ENCODE measurements at regions not wholly inside any gene's neighbourhood (a gene's known extent, or its start where the extent isn't known, plus 50 kb on each side); places are given as distances from the start of the nearest gene placed in this dataset.

- H3K4me3 ChIP-seq: no peak overlapping the region
- no peak for DNase-seq
- H3K9me3 ChIP-seq: no peaks in the 10 kb centered on the region
- H3K27me3 ChIP-seq: no peaks in the 10 kb centered on the region
- TF ChIP-seq POLR2A (IDR thresholded peaks at IDR 0.05): no peak
- TF ChIP-seq, protein P1, sequence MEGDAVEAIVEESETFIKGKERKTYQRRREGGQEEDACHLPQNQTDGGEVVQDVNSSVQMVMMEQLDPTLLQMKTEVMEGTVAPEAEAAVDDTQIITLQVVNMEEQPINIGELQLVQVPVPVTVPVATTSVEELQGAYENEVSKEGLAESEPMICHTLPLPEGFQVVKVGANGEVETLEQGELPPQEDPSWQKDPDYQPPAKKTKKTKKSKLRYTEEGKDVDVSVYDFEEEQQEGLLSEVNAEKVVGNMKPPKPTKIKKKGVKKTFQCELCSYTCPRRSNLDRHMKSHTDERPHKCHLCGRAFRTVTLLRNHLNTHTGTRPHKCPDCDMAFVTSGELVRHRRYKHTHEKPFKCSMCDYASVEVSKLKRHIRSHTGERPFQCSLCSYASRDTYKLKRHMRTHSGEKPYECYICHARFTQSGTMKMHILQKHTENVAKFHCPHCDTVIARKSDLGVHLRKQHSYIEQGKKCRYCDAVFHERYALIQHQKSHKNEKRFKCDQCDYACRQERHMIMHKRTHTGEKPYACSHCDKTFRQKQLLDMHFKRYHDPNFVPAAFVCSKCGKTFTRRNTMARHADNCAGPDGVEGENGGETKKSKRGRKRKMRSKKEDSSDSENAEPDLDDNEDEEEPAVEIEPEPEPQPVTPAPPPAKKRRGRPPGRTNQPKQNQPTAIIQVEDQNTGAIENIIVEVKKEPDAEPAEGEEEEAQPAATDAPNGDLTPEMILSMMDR (IDR thresholded peaks at IDR 0.05): no peak
- no peak overlapping the region for H3K27ac ChIP-seq
- intact Hi-C loops (cut with DNase I; ENCODE audit: low total_unique reads): no loop called here
- H3K4me1 ChIP-seq: peaks cover 0 to 4% of the 10 kb centered on the region in 2 donors
- no peaks in the 10 kb centered on the region for H3K36me3 ChIP-seq
These were observed 356.9 kb downstream of the TNS1 start for GRCh38 chr2:217645896-217646295.

DNA sequence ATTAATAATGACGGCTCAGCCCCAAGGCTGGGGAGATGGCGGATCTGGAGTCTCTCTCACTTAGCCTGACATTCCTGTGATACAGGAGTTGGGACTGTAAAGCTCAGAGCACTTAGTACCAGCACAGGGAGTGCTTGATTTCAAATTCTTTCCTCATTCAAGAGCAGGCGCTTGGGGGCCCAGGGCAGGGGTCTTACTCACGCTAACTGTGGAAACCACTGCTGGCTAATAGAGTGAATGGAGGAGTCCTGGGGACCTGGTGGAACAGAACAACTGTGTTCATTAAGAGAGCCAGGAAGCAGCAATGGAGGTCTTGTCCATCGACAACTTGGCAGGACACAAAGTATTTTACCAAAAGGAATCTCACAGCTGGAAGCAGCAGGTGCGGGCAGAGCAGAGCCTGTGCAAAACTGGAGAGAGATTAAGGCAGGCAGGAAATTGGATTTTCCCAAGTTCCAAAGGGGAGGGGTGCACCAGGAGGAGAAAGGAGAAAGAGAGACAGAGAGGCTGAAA, 358.9 kb downstream of the TNS1 start:
- H3K27me3 ChIP-seq: no peaks in the 10 kb centered on the region
- H3K9me3 ChIP-seq: no peaks in the 10 kb centered on the region
- H3K27ac ChIP-seq: no peak overlapping the region
- intact Hi-C loops (cut with DNase I; ENCODE audit: low total_unique reads): no loop called here
- peaks cover 0 to 4% of the 10 kb centered on the region in 2 donors for H3K4me1 ChIP-seq
- no peak for DNase-seq
- no peaks in the 10 kb centered on the region for H3K36me3 ChIP-seq
- TF ChIP-seq POLR2A (IDR thresholded peaks at IDR 0.05): no peak
- TF ChIP-seq, protein P1 (IDR thresholded peaks at IDR 0.05): no peak
- H3K4me3 ChIP-seq: no peak overlapping the region

DNA sequence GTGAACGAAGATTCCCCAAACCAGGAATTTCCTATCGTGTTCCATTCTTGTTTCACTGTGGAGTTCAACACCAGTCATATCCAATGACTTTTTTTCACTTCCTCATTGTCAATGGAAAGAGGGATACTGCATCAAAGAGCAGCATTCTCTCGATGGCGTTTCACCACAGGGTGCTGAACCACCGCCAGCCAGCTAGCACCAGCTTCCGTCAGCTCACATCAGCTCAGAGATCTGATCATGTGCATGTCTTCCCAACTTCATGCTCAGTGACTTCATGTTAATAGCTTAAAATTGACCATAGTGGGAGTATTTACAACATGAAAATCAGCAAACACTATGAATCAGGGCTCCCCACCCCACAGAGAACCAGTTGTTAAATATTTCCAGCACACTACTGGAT, 359.9 kb downstream of the TNS1 start:
- intact Hi-C loops (cut with DNase I; ENCODE audit: low total_unique reads): no loop called here
- H3K4me1 ChIP-seq: peaks cover 0 to 4% of the 10 kb centered on the region in 2 donors
- no peaks in the 10 kb centered on the region for H3K36me3 ChIP-seq
- H3K27ac ChIP-seq: peak overlapping the region in 1 of 2 donors; percentile 51
- TF ChIP-seq, protein P1 (IDR thresholded peaks at IDR 0.05): no peak
- no peak for TF ChIP-seq POLR2A (IDR thresholded peaks at IDR 0.05)
- H3K4me3 ChIP-seq: no peak overlapping the region
- H3K9me3 ChIP-seq: no peaks in the 10 kb centered on the region
- H3K27me3 ChIP-seq: no peaks in the 10 kb centered on the region
- DNase-seq: no peak

DNA sequence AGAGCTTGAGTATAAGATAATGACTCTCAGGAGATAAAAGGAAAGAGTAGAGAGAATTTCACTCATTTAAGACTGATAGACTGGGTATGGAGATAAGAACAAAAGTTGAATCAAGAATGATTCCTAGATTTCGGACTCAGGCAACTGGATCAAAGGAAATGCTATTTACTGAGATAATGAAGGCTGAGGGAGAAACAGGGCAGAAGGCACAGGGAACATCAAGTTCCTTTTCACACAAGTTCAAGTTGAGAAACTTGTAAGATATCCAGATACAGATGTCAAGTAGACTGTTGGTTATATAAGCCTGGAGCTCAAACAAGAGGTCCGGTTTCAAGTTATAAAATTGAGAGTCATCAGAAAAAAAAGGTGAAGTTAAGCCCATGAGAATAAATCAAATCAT, 360.8 kb downstream of the TNS1 start:
- Histone ChIP-seq H3K4me1 (peaks cover 0 to 4% of the 10 kb centered on the region in 2 donors), H3K36me3 (no peaks in the 10 kb centered on the region), H3K27me3 (no peaks in the 10 kb centered on the region), H3K27ac (peak overlapping the region; percentile 44 to 51), H3K4me3 (no peak overlapping the region), H3K9me3 (no peaks in the 10 kb centered on the region)
- intact Hi-C loops (cut with DNase I; ENCODE audit: low total_unique reads): no loop called here
- TF ChIP-seq, protein P1 (IDR thresholded peaks at IDR 0.05): no peak
- TF ChIP-seq POLR2A (IDR thresholded peaks at IDR 0.05): no peak
- DNase-seq: no peak

- DNase-seq: no peak
- Histone ChIP-seq H3K27me3 (no peaks in the 10 kb centered on the region), H3K27ac (no peak overlapping the region), H3K4me3 (no peak overlapping the region), H3K9me3 (no peaks in the 10 kb centered on the region), H3K4me1 (peaks cover 0 to 4% of the 10 kb centered on the region in 2 donors), H3K36me3 (no peaks in the 10 kb centered on the region)
- TF ChIP-seq POLR2A (IDR thresholded peaks at IDR 0.05): no peak
- TF ChIP-seq, protein P1 (IDR thresholded peaks at IDR 0.05): no peak
- intact Hi-C loops (cut with DNase I; ENCODE audit: low total_unique reads): no loop called here
These were observed 363.3 kb downstream of the TNS1 start for GRCh38 chr2:217639481-217639880.

Measured in uterus (tissue), 3 donors.